GM18511 (cell line): ENCODE measurements at regions not wholly inside any gene's neighbourhood (a gene's known extent, or its start where the extent isn't known, plus 50 kb on each side); places are given as distances from the start of the nearest gene placed in this dataset.

Experiments
- ATAC-seq: cut with Tn5 transposase; IDR thresholded peaks from one replicate; pipeline ENCODE4 v1.9.1; 2021; ENCODE audit warnings: mild to moderate bottlenecking, moderate library complexity; ENCODE audit not compliant: unreplicated experiment

GRCh38 chr5:157933005-157933404 is 74.1 kb upstream of the CLINT1 start:
- ATAC-seq, result no peak

- no peak for ATAC-seq
Observed at GRCh38 chr5:157930710-157931109, 71.8 kb upstream of the CLINT1 start.

GRCh38 chr5:157926977-157927376 is 68.0 kb upstream of the CLINT1 start:
- no peak for ATAC-seq

- ATAC-seq, result no peak
Observed at GRCh38 chr5:157925786-157926671, 67.1 kb upstream of the CLINT1 start.

GRCh38 chr5:157924931-157925729 is 66.2 kb upstream of the CLINT1 start:
- no peak for ATAC-seq

GRCh38 chr5:157924490-157924889 is 65.5 kb upstream of the CLINT1 start:
- ATAC-seq, result no peak

GRCh38 chr5:157923765-157924164 is 64.8 kb upstream of the CLINT1 start:
- ATAC-seq, result no peak

GRCh38 chr5:157922026-157922425 is 63.1 kb upstream of the CLINT1 start:
- ATAC-seq, result no peak

- no peak for ATAC-seq
Observed at GRCh38 chr5:157920828-157921170, 61.9 kb upstream of the CLINT1 start.

- peak; percentile 38 for ATAC-seq
Observed at GRCh38 chr5:157918811-157919742, 60.1 kb upstream of the CLINT1 start.

- no peak for ATAC-seq
Observed at GRCh38 chr5:157917899-157918809, 59.2 kb upstream of the CLINT1 start.

GRCh38 chr5:157917491-157917890 is 58.5 kb upstream of the CLINT1 start:
- ATAC-seq, result no peak

- ATAC-seq, result no peak
Observed at GRCh38 chr5:157915638-157916037, 56.7 kb upstream of the CLINT1 start.

GRCh38 chr5:157914151-157914788 is 55.3 kb upstream of the CLINT1 start:
- no peak for ATAC-seq

- ATAC-seq, result no peak
Observed at GRCh38 chr5:157913575-157913974, 54.6 kb upstream of the CLINT1 start.

GRCh38 chr5:157912621-157913325 is 53.8 kb upstream of the CLINT1 start:
- ATAC-seq, result peak; percentile 97

- no peak for ATAC-seq
Observed at GRCh38 chr5:157911568-157911967, 52.6 kb upstream of the CLINT1 start.
